GM18519 (cell line): ENCODE measurements at regions not wholly inside any gene's neighbourhood (a gene's known extent, or its start where the extent isn't known, plus 50 kb on each side); places are given as distances from the start of the nearest gene placed in this dataset.
"Not testable (repeated sequence)": the region's sequence is repeated elsewhere in the genome, so short reads cannot be mapped to it uniquely, and the experiment has no call there.

ENCODE experiments used
- ATAC-seq: cut with Tn5 transposase; IDR thresholded peaks from one replicate; pipeline ENCODE4 v1.9.1; 2021; ENCODE audit warnings: mild to moderate bottlenecking, moderate library complexity; ENCODE audit not compliant: unreplicated experiment, low FRiP score

DNA sequence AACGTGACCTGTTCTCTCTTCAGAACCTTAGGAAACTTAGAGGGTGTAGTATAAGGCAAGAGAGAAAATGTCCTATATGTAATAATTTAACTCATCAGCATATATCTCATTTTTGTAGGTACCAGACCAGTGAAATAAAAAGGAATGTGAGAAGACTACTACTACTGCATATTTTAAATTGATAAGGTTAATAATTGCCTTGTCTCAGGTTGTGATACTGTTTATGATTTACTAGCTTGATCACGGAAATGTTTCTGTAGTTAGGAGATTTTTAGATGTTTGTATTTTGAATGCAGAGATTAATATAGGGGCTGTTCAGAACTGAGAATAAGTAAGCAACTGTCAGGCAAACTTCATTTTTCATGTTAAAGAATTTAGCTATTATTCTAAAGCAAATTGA, 1563.4 kb downstream of the C4orf33 start:
- ATAC-seq = no peak

- ATAC-seq = no peak
These were observed 1572.9 kb downstream of the C4orf33 start for GRCh38 chr4:130668859-130669258.

- no peak for ATAC-seq
These were observed 1579.3 kb downstream of the C4orf33 start for GRCh38 chr4:130675266-130675665.

- no peak for ATAC-seq
These were observed 1593.2 kb downstream of the C4orf33 start for GRCh38 chr4:130689181-130689580.

- ATAC-seq = no peak
These were observed 1602.3 kb downstream of the C4orf33 start for GRCh38 chr4:130698251-130698650.

DNA sequence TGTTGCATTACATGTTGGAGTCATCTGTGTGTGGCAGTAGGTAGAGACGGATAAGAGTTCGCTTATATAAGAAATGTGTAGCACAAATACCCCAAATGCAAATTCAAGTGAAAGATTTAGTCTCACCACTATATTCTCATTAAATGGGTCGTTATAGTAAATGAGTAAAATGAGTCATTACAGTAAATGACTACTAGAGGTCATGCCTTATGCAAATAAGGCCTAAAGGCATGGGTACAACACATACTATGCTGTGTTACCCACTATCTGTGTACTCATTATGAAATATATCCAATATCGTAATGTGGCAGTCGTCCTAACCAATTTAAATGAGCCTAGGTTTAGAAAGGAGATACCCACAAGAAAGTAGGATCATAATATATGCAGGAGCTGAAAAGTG, 1603.1 kb downstream of the C4orf33 start:
- no peak for ATAC-seq

DNA sequence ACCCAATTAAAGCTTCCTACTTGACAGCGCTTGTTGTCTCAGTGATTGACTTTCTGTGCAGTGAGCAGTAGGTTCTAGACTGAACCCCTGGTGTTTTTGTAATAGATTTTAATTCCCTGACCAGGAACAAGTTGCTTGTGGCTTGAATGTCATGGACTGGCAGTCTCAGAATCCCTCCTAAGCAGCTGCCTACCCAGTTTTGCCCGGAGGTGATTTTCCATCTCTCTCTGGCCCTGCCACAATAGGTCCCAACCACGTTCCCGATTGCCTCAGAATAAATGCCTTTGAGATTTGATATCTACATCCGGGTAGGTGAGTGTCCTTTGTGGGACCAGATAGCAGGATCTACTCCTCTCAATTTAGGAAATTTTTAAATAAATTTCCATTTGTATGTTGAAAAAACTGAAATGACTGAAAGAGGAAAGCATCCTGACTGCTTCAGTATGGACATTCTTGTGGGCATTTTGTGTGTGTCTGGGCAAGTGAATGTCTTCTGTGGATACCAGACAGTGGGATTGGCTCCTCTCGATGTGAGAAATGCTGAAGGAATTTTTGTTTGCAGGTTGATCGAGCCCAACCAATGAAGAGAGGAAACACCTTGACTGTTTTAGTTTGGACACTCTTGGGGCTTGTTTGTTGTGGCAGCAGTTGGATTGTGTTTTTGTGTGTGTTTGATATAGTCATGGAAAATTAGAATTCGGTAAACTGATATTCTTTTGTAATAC, 1607.4 kb downstream of the C4orf33 start:
- no peak for ATAC-seq

DNA sequence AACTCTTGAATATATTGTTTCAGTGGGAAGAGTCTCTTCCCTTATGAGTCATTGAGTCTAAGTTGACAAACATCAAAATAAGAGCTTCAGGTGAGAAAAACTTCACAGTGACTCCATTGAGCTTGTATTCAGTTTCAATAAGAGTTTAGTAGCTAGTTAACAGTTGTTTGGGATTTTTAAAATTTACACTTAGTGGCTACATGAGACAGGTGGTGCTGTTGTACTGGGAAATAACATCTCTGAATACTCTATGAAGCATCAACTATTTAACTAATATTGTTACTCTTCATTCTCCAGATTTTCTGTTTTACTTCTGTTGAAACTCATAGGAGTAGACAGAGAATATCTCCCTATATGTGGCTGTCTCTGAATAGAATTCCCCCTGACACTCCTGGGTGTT, 1609.1 kb downstream of the C4orf33 start:
- ATAC-seq = no peak

- ATAC-seq = no peak
These were observed 1616.1 kb downstream of the C4orf33 start for GRCh38 chr4:130712038-130712437.

DNA sequence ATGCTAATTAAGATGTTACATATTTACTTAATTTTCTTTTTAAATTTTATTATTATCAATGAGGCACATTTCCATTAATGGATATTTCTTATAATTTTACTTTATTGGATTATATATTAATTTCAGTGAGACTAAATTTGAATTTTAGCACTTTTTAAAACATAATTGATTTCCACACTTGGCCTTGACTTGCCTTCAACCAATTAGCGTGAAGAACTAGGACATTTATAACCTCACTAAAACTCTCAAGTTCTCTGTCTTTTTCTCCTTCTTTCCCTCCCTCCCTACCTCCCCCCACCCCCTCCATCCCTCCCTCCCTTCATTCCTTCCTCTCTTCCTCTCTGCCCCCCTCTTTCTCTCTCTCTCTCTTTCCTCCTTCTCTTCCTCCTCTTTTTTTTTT, 1618.1 kb downstream of the C4orf33 start:
- ATAC-seq = no peak

GRCh38 chr4:130722361-130722760, 1626.4 kb downstream of the C4orf33 start:
- no peak for ATAC-seq

DNA sequence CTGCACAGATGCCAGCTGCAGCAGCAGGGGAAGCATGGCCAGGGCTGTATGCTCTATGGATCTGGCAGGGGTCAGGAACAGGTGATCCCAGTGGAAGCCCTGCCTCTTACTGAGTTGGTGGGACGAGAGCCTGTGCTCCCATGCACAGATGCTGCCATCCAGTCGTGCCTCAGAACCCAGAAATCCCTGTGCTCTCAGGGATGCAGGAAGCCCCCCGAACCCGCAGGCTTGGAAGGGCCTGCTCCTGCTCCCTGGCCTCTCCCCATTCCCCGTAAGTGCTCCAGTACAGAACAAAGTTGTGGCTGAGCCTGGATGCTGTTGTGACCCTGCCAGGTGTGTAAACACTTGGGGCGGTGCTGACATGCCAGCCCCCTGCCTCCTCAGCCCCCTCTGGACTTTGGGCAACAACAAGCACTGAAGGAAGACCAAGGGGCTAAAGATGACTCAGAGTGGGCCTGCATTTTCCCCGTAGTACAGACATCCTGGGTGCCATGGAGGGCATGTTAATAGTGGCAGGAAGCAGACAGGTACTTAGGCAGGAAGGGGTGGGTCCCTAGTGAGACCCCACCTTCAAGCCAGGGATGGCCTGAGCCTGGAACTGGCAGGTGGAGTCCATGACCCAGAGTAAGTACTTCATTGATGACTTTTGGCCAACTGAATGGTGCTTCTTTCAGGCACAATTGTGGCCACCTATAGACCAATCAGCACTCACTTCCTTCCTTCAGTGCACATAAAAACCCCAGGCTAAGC, 1640.7 kb downstream of the C4orf33 start:
- ATAC-seq = no peak

GRCh38 chr4:130738233-130738632, 1642.3 kb downstream of the C4orf33 start:
- ATAC-seq = no peak

- no peak for ATAC-seq
These were observed 1651.9 kb downstream of the C4orf33 start for GRCh38 chr4:130747842-130748241.

- no peak for ATAC-seq
These were observed 1658.0 kb downstream of the C4orf33 start for GRCh38 chr4:130753926-130754325.

GRCh38 chr4:130760246-130760645, 1664.3 kb downstream of the C4orf33 start:
- ATAC-seq = no peak

DNA sequence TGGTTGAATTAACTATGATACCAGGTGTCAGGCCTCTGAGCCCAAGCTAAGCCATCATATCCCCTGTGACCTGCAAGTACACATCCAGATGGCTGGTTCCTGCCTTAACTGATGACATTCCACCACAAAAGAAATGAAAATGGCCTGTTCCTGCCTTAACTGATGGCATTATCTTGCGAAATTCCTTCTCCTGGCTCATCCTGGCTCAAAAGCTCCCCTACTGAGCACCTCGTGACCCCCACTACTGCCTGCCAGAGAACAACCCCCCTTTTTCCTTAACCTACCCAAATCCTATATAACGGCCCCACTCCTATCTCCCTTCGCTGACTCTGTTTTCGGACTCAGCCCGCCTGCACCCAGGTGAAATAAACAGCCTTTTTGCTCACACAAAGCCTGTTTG, 1671.4 kb downstream of the C4orf33 start:
- not testable (repeated sequence) for ATAC-seq

- ATAC-seq = not testable (repeated sequence)
These were observed 1677.0 kb downstream of the C4orf33 start for GRCh38 chr4:130772966-130773365.

- no peak for ATAC-seq
These were observed 1712.5 kb downstream of the C4orf33 start for GRCh38 chr4:130808492-130808891.

- no peak for ATAC-seq
These were observed 1716.3 kb downstream of the C4orf33 start for GRCh38 chr4:130812117-130812765.

- ATAC-seq = no peak
These were observed 1718.9 kb downstream of the C4orf33 start for GRCh38 chr4:130814896-130815295.
